GM19467 (cell line): ENCODE measurements at regions not wholly inside any gene's neighbourhood (a gene's known extent, or its start where the extent isn't known, plus 50 kb on each side); places are given as distances from the start of the nearest gene placed in this dataset.

Experiments used
- ATAC-seq: cut with Tn5 transposase; IDR thresholded peaks from one replicate; pipeline ENCODE4 v1.9.1; 2021; ENCODE audit warnings: mild to moderate bottlenecking, moderate library complexity; ENCODE audit not compliant: unreplicated experiment

- no peak for ATAC-seq
Measured at GRCh38 chr20:11783102-11783850, 134.4 kb upstream of the BTBD3 start.

DNA sequence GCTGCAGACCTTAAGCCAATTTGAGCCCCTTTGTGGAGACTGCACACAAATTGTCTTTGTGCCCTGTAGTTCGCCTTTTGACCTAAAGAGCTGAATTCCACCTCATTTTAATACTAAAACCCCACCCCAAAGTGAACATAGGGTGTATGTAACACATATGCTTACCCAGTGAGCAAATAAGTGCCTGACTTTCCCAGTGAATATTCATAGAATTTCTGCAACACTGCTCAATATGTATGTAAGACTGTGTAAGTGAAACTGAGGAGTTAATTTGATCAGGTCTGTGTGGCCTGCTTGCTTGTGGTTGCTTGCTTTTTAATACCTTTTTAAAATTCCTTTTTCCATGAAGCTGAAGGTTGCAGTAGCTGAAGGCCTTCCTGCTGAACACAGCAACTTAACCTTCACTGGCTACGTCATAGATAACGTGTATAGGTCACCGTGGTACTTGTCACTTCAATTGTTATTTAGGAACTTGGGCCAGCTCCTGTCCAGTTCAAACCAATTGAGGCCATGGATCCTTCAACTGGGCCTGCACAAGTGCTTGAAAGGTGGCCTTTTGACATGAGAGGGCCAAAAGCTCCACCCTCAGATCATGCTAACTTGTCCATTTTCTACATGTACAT lies 131.7 kb upstream of the BTBD3 start:
- ATAC-seq = no peak

- ATAC-seq = no peak
Measured at GRCh38 chr20:11790046-11790445, 127.6 kb upstream of the BTBD3 start.

- ATAC-seq = no peak
Measured at GRCh38 chr20:11791316-11791715, 126.4 kb upstream of the BTBD3 start.

GRCh38 chr20:11791835-11792567 lies 125.7 kb upstream of the BTBD3 start:
- ATAC-seq = no peak

- ATAC-seq = no peak
Measured at GRCh38 chr20:11792568-11792953, 125.1 kb upstream of the BTBD3 start.

GRCh38 chr20:11794525-11794924 lies 123.2 kb upstream of the BTBD3 start:
- no peak for ATAC-seq

- ATAC-seq = no peak
Measured at GRCh38 chr20:11795071-11795615, 122.5 kb upstream of the BTBD3 start.

DNA sequence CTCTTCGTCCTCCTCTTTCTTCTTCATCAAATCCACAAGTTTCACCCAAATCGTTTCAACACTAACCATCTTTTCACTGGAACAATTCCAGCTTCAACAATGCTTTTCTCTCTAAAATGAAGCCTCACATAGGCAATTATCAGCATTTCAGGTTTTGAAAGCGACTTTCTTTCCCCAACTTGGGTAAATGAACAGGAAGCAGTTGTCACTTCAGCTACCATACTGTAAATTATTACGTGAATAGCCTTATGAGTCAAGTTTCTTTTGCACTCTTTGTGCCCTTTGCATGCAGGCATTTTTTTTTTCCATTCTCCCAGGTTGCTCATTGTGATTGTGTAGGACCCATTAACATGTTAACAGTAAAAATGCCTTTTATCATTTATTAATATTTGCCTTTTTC lies 121.7 kb upstream of the BTBD3 start:
- no peak for ATAC-seq

DNA sequence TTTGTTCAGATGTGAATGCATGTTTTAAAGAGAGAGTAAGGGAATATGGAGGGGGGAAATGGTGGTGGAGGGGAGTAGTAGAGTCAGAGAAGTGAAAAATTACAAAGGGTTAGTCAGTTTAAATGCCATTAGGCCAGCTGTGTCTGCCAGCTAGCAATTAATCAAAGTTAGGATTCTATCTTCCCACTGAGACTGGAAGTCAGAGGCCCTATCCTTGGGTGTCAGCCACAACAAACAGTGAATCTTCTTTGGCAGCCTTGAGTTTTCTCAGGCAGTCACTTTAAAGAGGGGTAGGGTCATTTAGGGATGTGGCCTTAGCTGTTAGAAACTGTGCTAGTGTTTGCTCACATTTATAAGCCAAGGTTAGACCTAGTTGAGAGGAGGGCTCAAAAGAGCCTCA lies 120.5 kb upstream of the BTBD3 start:
- ATAC-seq = no peak

GRCh38 chr20:11799281-11799684 lies 118.4 kb upstream of the BTBD3 start:
- ATAC-seq = no peak

DNA sequence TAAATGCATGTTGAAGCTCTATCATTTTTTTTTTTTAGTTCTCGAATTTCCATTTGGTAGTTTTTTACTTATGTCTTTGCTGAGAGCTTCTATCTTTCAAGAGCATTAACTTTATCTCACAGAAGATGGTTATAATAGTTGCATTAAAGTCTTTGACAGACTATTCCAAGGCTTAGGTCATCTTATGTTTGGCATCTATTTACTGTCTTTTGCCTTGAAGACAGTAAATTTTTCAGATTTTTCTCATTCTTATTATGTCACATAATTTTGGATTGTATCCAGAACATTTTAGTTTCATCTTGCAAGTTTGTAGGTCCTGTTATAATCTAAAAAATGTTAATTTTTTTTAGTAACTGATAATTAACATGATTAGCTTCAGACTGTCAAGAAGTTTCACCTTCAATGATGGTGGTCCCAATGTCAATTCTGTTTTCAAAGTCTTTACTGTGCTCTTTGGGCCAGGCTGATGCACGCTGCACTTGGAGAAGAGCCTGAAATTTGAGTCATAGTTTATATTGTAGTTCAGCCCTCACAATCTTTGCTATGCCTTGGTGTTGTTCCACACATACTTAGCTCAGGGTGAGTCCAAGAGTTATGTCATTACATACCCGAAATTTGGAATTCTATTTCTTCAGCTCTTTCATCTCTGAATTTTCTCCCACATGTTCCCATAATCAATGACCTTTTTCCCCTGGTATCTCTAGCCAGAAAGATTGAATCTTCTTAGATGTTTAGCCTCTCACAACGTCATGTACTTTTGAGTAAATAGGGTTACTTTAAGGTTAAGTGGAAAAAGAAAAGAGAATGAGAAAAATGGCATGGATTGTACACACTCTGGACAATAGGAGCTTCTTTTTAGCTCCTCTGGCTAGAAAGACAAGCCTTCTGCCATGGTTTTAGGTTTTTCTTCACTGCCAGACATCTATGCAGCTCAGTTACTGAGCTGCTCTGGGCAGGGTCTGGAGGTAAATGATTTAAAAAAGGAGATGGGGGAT lies 110.3 kb upstream of the BTBD3 start:
- no peak for ATAC-seq

DNA sequence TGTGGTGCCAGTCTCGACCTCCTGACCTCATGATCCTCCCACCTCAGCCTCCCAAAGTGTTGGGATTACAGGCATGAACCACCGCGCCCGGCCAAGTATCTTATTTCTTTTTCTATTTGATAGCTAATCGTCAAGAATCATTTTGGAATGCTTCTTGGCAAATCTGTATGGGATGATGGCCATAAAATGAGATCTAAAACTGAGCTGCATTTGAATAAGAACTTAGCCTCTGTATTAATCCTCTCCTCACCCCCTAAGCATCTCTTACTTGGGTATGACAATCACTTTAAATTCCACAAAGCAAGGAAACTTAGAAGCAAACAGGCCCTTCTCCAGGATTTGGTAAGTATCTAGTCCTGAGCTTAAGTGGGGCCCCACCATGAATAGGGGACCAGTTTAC lies 108.9 kb upstream of the BTBD3 start:
- no peak for ATAC-seq

DNA sequence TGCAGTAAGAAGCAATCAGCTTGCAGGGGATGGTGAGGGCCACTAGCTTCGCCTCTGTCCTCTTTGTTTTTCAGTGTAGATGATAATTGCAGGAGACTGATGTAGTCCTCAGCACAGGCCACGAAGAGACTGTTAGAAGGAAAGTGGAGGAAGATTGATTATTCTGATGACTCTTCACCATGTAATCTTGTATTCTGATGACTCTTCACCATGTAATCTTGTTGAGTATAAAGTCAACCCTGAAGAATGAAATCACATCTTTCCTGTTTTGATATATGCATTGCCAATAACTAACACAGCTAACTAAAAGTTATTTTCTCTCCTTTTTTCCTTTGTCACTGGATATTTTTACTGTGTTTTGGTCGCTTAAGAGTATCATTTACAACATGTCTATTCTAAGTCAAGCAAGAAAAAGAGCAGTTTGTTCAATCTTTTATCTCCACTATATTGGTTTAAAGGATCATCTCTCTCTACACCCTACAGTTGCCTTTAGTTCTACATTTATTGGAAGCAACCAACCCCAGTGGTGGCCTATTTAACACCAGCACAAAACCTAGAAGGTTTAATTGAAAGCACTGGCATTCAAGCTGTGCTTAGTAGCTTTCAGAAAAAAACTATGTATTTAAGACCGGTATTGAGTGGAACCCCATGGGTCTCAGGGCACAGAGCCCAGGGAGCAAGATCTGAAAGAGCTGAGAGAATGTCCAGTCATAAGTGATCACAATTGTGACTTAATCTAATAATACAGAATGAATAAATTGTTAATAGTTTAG lies 107.2 kb upstream of the BTBD3 start:
- no peak for ATAC-seq

DNA sequence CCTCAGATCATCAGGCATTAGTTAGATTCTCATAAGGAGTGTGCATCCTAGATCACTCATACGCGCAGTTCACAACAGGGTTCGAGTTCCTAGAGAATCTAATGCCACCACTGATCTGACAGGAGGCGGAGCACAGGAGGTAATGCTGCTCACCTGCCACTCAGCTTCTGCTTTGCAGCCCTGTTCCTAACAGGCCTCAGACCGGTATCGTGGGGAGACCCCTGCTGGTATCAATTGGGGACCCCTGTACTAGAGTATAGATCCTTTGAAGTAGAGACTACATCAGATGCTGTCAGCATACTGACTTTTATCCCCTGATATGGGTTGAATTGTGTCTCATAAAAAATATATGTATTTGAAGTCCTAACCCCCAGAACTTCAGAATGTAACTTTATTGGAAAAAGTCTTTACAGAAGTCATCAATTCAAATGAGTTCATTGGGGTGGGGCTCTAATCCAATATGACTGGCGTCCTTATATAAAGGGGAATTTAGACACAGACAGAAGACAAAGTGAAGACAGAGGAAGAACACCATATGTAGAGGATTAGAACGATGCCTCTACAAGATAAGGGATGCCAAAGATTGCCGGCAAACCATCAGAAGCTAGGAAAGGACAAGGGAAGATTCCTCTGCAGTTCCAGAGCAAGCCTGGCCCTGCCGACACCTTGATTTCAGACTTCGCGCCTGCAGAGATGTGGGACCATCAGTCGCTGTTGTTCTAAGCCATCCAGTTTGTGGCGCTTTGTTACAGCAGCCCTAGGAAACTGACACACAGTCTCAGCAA lies 104.4 kb upstream of the BTBD3 start:
- ATAC-seq = no peak

- ATAC-seq = no peak
Measured at GRCh38 chr20:11814267-11814666, 103.4 kb upstream of the BTBD3 start.

DNA sequence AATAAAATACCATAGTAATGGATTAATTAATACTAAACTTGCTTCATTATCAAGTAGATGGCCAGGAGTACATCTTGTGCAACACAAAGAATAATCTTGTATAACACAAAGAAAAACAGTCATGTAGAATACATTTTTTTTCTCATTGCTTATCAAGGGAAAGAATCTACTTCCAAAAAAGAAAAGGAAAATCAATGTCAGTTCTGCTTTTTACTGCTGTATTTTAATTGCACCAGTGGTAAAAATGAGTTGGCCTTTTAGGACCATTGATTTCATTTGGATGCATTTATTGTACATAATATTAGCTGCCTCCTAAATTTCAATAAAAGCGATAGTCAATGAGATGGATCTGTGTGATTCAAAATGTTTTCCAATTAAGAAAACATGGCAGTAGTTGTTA lies 96.9 kb upstream of the BTBD3 start:
- no peak for ATAC-seq

DNA sequence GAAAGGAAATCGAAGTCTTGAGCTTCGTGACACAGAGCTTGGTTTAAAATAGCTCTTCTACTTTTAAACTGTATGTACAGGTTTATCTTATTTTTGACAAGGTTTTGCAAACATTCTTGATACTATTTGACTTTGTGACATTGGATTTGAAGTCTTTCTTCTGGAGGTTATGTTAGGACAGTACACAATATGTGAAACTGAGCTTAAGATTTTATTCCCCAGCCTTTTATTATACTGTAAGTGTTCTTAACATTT lies 95.2 kb upstream of the BTBD3 start:
- no peak for ATAC-seq

DNA sequence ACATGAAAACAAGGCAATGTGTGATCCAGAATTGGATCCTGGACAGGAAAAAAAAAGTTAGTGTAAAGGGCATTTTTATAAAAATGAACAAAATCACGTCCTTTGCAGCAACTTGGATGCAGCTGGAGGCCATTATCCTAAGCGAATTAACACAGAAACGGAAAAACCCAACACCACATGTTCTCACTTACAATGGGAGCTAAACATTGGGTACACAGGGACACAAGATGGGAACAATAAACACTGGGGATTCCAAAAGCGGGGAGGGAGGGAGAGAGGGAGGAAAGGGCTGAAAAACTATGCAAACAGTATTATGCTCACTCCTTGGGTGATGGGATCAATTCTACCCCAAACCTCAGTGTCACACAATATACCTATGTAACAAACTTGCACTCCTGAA lies 91.4 kb upstream of the BTBD3 start:
- ATAC-seq = no peak
